Neural cell (in vitro differentiated cells): ENCODE measurements at regions not wholly inside any gene's neighbourhood (a gene's known extent, or its start where the extent isn't known, plus 50 kb on each side); places are given as distances from the start of the nearest gene placed in this dataset.

Source experiments
- CTCF ChIP-seq: fragments of 450-650 bp; IDR thresholded peaks from 2 replicates; pipeline ENCODE4 v1.5.1; 2014; ENCODE audit warnings: antibody characterized with exemption, mild to moderate bottlenecking, moderate library complexity; ENCODE audit not compliant: poor library complexity, severe bottlenecking
- EP300 ChIP-seq: fragments of 450-650 bp; conservative IDR thresholded peaks from 2 replicates; pipeline ENCODE4 v1.6.1; 2014; ENCODE audit warnings: antibody characterized with exemption, mild to moderate bottlenecking, moderate library complexity; ENCODE audit not compliant: poor library complexity, severe bottlenecking
- MXI1 ChIP-seq: fragments of 450-650 bp; conservative IDR thresholded peaks from 2 replicates; pipeline ENCODE4 v1.6.1; 2014; ENCODE audit warnings: antibody characterized with exemption, mild to moderate bottlenecking; ENCODE audit not compliant: poor library complexity, severe bottlenecking
- POLR2AphosphoS5 ChIP-seq: IDR thresholded peaks from 2 replicates; pipeline ENCODE4 v1.6.1; 2012

- TF ChIP-seq EP300 (peak; percentile 88), CTCF (no peak), MXI1 (peak; percentile 18), POLR2AphosphoS5 (peak; percentile 98)
Observed at GRCh38 chr16:47886631-47887415, 269.0 kb downstream of the ABCC12 start.
